Anterior cingulate cortex (tissue), 58 donors: ENCODE measurements at regions not wholly inside any gene's neighbourhood (a gene's known extent, or its start where the extent isn't known, plus 50 kb on each side); places are given as distances from the start of the nearest gene placed in this dataset.
"Not testable (repeated sequence)": the region's sequence is repeated elsewhere in the genome, so short reads cannot be mapped to it uniquely, and the experiment has no call there.

ENCODE experiments used
- DNase-seq, 58 donors: peaks; one replicate each; lab custom pipeline; 2025; lab: John Stamatoyannopoulos, UW

DNA sequence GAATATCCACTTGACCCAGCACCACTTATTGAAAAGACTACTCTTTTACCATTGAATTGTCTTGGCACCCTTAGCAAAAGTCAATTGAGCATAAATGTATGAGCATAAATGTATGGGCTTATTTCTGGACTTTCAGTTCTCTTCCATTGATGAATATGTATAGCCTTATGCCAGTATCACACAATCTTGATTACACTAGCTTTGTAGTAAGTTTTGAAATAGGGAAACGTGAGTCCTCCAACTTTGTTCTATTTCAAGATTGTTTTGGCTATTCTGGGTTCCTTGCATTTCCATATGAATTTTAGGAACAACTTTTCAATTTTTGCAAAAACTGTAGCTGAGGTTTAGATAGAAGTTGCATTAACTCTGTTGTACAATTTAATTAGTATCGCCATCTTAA lies 601.0 kb downstream of the TLE1 start:
- no peak for DNase-seq

DNA sequence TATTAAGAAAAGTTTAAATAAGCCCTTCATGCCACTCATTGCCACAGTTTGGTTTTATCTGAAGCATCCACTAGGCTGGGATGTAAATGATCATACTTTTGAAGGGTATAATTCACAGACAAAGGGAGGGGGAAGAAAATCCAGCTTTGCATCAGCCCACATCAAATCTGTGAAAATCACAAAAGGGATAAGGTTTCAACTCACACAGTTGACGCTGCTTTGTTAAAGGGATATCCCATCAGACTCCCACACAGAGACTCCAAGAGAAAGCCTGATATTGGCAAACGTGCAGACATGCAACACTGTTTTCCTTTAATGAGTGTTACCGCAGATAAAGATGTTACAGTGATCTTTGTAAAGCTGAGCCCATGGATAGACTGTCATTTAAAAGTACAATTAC lies 602.9 kb downstream of the TLE1 start:
- no peak for DNase-seq

DNA sequence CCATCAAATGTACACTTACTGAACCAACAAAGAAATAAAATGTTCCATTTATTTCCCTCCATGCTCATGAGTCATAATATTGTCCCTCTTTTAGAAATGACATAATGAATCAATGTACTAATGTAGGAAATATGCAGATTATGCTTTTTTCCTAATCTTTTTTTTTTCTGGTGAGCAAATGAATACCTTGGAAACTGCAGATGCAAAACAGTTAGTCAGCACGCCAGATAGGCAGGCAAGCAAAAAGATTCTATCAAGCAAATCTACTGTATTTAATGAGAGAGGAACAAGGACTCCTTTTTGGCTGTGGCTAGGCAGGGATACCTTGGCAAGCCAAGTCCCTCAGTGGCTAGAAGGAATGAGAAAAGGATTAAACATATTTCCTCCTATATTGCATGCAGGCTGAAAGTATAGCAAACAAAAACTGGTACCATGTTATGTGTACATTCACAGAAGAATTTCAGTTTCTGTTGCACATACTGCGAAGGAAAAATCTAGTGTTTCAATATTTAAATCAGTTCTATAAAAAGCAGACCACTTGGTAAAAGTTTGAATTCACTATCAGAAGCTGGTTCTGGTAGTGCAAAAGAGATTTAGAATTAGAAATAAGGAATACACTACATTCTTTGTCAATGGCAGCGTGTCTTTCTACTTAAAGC lies 605.4 kb downstream of the TLE1 start:
- no peak for DNase-seq

DNA sequence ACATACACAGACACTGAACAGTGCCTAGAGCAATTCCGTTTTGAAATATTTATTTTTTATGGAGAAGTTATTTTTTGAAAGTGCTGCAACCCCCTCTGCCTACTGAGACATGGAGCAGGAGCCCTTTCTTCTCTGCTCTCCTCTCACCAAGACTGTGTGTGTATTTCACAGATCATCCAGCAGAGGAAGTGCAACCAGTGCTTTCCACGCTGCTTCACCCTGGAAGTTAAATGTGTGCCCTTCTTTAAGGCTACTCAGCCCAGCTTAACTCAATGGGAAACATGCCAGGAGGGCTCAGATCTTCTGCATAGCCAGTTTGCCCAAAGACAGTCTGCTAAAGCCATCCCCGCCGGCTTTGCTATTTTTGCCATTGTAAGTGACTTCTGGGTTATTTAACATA lies 606.3 kb downstream of the TLE1 start:
- no peak for DNase-seq

DNA sequence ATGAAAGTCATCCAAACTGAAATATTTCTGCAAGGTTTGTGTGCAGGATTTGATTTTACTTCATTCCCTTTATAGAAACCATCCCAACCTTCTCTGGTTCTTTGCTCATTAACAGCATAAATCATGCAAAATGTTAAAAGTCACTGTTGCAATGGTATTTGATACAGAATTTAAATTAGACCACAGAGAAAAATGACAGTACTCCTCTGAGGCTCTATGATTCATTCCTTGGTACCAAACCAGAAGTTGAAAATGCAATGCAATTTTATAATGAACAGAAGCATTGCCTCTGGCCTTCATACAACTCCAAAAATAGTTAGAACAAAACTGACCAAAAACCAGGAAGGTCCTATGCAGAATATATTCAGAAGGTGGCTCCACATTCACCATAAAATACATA lies 607.1 kb downstream of the TLE1 start:
- DNase-seq: no peak

DNA sequence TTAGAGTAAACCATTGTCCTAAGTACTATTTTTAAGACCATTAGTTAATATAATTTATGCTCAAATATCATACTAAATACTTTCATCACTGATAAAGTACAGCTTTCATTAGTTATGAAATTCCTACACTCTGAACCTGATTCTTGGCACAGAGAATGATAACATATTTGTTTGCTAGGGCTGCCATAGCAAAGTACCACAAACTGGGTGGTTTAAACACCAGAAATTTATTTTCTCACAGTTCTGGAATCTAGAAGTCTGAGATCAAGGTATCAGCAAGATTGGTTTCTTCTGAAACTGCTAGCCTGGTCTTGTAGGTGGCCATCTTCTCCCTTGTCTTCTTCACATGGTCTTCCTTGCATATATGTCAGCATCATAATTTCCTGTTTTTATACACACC lies 608.4 kb downstream of the TLE1 start:
- DNase-seq: no peak

DNA sequence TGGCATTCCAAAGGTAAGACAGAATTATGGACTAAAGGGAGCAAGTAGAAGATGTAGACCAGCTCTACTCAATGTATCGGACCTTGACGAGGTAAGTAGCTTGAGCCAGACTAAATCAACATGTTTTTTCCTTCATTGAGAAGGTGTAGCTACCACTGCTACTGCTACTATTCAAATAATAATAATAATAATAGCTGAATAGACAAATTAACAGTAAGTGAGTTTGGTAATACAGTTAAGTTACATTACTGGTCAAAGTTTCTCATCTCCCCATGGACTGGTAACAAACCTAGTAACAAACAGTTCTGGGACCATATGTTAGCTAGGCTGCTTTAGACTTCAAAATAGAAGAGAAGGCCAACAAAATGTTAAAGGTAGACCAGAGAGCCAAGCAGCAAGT lies 609.2 kb downstream of the TLE1 start:
- DNase-seq: no peak

DNA sequence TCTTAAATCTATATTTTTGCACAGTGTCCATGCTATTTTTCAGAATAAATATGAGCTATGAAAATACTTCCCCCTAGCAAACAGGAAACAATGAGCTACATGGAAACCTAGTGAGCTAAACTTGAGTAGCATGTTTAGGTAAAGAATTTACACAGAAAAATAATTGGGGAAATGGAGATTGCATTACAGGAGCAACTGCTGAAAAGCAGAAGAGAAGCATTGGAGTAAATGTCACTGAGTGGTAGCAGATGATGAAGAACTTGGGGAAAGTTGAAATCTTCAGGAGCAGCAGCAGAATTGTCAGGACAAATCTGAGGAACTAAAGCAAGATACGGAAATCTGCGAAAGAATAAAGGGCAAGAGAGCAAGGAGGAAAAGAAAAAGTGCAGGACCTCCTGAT lies 610.3 kb downstream of the TLE1 start:
- no peak for DNase-seq

DNA sequence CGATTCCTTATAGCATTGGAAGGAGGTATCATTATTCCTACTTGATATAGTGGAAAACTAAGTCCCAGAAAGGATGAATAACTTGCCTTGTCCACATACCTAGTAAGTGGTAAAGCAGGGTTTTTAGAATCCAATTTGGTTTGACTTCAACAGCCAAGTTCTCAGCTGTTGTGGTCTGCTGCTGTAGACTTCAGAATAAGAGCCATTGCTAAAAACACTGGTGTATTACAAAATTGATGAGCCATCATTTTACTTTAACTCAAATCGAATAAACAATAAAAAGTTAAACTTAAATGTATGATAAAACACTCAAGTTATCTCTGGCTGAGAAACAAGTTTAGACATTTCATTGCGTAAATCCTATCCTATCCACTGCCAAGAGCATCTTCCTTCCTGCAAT lies 610.8 kb downstream of the TLE1 start:
- DNase-seq: no peak

DNA sequence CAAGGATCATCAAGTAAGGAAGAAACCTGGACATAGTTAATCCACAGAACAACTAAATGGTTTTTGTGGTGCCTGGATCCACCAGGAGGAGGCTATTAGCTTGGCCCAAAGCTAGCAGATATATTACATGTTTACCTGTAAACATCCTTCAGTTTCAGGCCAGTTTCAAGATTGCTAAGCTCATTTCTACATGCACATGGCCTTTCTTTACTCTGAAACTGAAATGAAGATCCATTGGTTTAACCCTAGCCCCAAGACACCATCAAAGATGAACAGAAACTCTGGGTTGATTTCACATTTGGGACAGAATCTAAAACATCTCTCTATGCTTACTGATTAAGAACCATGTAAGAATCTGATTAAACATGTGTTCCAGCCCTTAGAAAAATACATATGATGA lies 611.8 kb downstream of the TLE1 start:
- no peak for DNase-seq

DNA sequence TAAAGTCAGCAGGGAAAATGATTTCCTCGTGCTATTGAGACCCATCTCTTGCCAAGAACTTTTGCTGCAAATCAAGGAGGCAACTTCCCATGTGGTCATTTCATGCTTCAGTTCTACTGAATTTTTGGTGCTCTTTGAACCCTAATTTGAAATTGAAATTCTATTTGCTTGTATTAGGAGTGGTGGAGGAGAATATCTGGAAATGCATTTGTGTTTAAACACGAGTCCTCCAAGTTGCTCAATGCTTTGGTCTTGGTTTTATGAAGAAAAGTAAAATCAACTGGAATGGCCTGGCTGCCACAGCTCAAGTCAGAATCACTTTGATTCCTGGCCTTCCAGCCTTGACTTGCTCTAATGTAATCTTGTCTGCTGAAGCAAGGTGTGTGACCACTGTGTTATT lies 613.2 kb downstream of the TLE1 start:
- DNase-seq: no peak

DNA sequence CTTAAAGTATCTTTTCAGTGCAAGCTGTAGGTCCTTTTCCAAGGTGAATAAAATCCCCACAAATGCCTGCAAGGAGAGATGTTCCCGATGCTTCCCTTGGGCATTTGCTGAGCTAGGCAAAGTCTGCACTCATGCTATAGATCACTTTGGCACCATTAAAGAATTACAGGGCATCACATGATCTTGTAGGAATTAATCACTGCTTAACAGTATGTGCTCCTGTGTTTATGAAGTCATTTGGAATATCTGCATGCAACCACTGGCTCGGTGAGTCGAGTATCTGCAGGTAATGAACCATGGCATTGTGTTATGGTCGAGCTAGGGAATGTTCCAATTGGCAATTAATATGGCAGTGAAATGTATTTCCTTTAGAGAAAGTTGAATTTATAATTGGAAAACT lies 615.1 kb downstream of the TLE1 start:
- no peak for DNase-seq

DNA sequence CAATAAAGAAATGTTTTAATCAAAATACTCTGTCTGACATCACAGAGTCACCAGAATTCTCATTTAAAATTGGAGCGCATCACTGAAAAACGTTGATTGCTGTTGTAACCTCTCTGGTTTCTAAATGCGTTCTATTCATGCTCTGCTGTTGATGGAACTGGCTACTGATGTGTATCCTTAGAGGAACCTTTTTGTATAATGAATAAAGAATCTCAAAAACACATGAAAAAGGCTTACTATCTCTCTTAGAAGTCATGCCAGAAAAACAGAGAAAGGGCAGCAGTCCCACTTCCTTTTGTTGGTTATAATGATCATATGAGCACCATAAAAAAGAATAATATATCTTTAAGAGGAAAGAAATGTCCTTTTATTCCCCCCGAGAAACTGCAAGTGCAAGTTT lies 615.5 kb downstream of the TLE1 start:
- no peak for DNase-seq

DNA sequence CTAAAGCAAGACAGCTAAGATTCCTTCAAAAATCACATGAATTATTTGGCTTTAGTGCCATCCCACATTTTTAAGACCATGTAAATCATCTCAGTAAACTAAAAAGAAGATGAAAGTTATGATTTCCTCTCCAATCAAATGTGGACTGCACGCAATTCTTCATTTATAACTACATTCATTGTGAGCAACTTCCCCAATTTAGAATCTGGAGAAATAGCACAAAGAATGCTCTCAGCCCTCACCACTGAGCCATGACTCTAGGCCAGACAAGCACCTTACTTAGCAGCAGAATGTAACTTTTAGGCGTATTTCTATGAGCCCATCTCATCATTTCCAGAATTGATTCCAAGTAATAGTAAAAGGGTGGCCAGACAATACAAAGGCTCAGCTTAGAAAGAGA lies 616.6 kb downstream of the TLE1 start:
- DNase-seq: no peak

DNA sequence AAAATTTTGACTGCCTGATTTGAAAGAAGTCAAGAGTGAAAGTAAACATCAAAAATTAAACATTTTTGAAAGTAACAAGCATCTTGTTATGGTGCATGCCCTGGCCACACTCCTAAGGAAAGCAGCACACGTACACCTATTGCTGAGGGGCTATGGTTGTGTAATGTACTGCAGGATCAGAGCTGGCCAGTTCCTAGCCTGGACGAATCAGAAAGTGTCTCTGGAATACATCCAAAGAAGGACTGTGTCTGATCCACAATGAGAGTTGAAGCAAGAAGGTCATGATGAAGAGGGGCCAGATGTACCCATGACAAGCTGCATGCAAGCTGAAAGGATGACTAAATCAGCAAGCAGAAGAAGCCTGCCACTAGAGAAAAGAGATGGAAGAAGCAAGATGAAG lies 618.2 kb downstream of the TLE1 start:
- DNase-seq: no peak

DNA sequence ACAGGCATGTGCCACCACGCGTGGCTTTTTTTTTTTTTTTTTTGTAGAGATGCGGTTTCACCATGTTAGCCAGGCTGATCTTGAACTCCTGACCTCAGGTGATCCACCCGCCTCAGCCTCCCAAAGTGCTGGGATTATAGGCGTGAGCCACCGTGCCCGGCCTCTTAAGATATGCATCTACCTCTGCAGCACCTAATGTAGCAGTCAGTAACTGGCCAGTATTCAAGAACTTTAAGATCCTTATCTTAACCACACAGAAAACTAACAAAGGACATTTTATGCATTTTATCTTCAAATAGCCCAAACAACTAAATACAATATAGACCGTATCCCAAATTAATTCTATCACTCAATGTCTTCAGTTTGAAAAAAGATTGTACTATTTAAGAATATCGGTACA lies 618.7 kb downstream of the TLE1 start:
- DNase-seq: no peak

DNA sequence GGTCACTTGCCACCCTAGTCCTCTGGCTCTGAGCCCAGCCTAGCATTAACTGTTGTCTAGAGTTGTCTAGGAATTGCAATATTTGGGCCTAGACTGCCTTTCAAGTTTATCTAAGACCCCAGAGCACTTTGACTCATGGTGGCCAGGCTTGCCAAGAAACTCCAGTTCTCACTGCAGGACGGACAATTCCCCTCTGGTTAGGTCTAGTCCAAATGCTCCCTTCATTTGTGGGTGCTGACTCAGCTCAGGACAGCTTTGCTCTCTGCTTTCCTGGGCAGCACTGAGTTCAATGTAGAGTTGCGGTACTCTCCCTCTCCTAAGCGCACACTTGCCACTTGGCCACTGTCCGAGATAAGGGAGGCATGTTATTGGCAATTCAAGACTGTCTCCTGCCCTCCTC lies 619.4 kb downstream of the TLE1 start:
- DNase-seq: no peak

DNA sequence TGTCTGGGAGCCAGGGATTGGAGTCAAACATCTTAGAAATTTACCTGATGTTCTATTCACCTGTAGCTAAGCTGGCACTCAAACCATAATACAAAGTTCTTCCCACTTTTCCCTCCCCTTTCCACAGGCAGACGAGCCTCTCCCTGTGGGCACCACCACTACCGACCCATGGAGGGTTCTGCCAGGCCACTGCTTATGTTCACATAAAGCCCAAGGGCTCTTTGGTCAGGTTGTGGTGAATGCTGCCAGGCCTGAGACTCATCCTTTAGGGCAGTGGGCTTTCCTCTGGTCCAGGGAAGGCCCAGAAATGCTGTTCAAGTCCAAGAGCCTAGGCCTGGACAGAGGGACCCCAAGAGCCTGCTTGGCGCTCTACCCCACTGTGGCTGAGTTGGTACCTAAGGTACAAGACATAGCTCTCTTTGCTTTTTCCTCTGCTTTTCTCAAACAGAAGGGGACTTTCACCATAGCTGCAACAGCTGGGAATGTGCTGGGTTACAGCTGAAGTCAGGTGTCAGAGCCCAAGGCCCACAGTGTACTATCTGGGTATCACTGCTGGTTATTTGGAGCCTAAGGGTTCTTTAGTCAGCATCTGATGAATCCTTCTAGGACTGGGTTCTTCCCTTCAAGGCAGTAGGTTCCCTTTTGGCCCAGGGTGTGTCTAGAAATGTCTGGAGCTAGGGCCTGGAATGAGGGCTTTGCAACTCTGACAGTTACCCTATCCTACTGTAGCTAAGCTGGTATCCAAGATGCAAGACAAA lies 620.1 kb downstream of the TLE1 start:
- DNase-seq: no peak

DNA sequence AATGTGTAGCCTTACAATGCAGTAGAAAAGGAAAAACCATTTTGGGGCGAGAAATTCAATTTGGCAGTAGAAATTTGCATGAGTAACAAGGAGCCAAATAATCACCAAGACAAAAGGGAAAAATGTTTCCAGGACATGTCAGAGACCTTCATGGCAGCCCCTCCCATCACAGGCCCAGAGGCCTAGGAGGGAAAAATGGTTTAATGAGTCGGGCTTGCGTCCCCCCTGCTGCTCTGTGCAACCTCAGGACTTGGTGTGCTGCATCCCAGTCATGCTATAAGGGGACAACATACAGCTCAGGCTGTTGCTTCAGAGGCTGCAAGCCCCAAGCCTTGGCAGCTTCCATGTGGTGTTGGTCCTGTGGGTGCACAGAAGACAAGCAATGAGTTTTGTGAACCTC lies 626.4 kb downstream of the TLE1 start:
- DNase-seq: not testable (repeated sequence)

DNA sequence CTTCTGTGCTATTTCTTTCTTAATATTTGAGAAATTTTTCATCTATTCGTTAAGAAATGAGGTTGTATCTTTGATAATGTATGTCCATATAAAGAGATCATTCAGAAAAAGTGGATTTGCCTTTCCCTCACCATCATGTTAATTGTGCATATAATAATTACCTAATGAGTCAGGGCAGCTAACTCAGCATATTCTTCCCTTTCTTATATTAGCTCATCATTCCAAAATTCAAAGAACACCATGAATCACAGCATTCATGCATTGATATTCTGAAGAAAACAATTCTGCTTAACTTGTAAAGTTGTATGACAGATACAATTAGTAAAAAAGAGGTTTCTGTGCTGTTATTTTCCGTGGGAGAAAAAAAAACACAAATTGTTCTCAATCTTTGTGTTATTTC lies 630.6 kb downstream of the TLE1 start:
- no peak for DNase-seq

DNA sequence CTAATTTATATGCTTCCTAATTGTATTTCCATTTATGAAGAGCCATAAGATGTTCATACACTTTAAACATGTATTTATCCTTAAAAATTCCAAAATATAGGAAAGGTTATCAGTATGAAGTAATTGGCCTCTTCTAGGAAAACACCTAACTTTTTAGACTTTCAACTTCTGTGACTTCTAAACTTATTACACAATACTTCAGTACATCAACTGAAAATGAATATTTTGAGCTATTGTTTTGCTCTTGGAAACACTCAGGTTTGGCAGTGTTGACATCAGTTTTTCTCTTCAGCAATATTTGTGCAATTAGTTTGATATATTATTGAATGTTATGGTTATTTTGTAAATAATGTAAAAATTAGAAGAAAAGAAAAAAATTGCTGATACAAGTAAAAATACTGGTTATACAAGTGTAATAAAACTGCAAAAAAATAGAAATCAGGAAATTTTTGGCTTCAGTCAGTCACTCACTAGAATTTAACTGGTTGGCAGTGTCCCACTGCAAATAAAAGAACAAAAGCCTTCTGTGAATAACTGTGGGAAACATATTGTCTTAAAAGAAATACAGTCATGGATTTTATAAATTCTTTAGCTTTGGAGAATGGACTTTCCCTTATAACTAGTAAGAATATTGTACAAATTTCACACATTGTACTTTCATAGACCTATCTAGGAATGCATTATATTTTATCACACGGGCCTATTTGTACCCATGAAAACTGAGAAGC lies 635.9 kb downstream of the TLE1 start:
- DNase-seq: no peak

DNA sequence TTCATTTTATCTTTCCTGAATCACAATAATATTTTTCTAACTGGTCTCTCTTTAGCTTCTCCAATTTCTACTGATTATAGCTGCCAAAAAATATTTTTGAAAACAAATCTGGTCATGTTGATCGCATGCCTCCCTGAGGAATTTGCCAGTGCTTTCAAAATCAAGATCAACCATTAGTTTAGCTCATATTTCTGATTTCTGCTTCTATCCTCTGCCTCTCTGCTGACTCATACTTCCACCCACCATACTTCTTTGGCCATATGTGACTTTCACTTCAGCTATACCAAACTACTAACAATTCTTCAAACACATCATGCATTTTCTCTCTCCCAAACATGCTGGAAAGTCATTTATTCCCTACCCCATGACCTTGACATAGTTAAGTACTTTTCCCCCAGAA lies 636.5 kb downstream of the TLE1 start:
- DNase-seq: peak in 3 of 58 donors; percentile 1 to 22 (median 10)
